HCT116 (cell line): ENCODE measurements at regions not wholly inside any gene's neighbourhood (a gene's known extent, or its start where the extent isn't known, plus 50 kb on each side); places are given as distances from the start of the nearest gene placed in this dataset.

ENCODE experiments used
- CEBPB ChIP-seq: IDR thresholded peaks from 2 replicates; pipeline ENCODE4 v1.6.1; 2012; ENCODE audit warnings: low read depth
- SP1 ChIP-seq: IDR thresholded peaks from 2 replicates; pipeline ENCODE4 v1.6.1; 2012; ENCODE audit warnings: low read depth
- TF ChIP-seq, protein P1 (sequence below), 3 experiments: fragments of 200-600 bp in 1 of 3; sonication (generic) in 1 of 3; IDR thresholded peaks in 2 of 3; conservative IDR thresholded peaks in 1 of 3; 2 replicates each; pipeline ENCODE4 v1.5.1; 2012 to 2017; ENCODE audit warnings: low read depth in 2 of 3, low read length in 2 of 3, antibody characterized with exemption in 1 of 3, borderline replicate concordance in 1 of 3, control low read depth in 1 of 3, mild to moderate bottlenecking in 1 of 3, mixed read lengths in 1 of 3, mixed run types in 1 of 3, moderate library complexity in 1 of 3; ENCODE audit not compliant: insufficient read depth in 1 of 3

DNA sequence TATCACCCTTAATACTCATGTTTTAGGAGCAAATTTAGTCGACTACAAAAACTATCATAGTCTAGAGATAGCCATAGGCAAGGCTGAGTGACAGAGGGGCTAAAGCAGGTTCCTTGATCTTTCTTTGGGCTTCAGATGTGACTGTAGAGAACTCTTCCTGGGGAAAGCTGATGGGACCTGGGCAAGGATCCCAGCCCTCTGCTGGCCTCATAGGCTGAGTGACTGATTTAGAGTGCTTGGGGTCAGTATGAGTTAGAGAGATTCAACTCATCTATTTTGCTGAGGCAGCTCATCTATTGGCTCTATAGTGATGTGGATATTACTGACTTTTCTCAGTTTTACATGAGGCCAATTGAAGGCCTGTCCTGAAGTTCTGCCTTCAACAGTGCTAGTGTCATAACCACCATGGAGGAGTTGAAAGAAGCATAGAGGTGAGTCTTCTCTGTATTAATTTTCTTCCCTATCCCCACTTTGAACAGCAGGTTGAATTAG, 81.6 kb downstream of the SAMD9 start:
- TF ChIP-seq, protein P1, sequence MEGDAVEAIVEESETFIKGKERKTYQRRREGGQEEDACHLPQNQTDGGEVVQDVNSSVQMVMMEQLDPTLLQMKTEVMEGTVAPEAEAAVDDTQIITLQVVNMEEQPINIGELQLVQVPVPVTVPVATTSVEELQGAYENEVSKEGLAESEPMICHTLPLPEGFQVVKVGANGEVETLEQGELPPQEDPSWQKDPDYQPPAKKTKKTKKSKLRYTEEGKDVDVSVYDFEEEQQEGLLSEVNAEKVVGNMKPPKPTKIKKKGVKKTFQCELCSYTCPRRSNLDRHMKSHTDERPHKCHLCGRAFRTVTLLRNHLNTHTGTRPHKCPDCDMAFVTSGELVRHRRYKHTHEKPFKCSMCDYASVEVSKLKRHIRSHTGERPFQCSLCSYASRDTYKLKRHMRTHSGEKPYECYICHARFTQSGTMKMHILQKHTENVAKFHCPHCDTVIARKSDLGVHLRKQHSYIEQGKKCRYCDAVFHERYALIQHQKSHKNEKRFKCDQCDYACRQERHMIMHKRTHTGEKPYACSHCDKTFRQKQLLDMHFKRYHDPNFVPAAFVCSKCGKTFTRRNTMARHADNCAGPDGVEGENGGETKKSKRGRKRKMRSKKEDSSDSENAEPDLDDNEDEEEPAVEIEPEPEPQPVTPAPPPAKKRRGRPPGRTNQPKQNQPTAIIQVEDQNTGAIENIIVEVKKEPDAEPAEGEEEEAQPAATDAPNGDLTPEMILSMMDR (IDR thresholded peaks at IDR 0.05 in 2 of 3, conservative IDR thresholded peaks at IDR 0.05 in 1 of 3; ENCODE audit: borderline replicate concordance in 1 of 3, insufficient read depth in 1 of 3, low read depth in 2 of 3, low read length in 2 of 3), result no peak
- TF ChIP-seq SP1, result no peak
- TF ChIP-seq CEBPB, result no peak
